ENCODE measurements at regions not wholly inside any gene's neighbourhood (a gene's known extent, or its start where the extent isn't known, plus 50 kb on each side); places are given as distances from the start of the nearest gene placed in this dataset.
A peak's percentile ranks its signal among the peaks of the same experiment; 100 is the strongest.
"Not testable (repeated sequence)": the region's sequence is repeated elsewhere in the genome, so short reads cannot be mapped to it uniquely, and the experiment has no call there.

GRCh38 chr5:131107128-131107527, 57.9 kb downstream of the HINT1 start:
- DNase-seq, result no peak

- peak; percentile 35 to 86 (median 58) for DNase-seq
Measured at GRCh38 chr5:131104169-131104808, 60.8 kb downstream of the HINT1 start.

- no peak for DNase-seq
Measured at GRCh38 chr5:131096774-131097710, 68.0 kb downstream of the HINT1 start.

- not testable (repeated sequence) for DNase-seq
Measured at GRCh38 chr5:131095561-131095960, 69.5 kb downstream of the HINT1 start.

- DNase-seq, result peak in 3 of 4 experiments; percentile 31 to 72 (median 70)
Measured at GRCh38 chr5:131084436-131084835, 80.6 kb downstream of the HINT1 start.

GRCh38 chr5:131081913-131082488, 83.1 kb downstream of the HINT1 start:
- DNase-seq, result no peak

GRCh38 chr5:131081374-131081773, 83.7 kb downstream of the HINT1 start:
- peak in 1 of 4 experiments; percentile 24 for DNase-seq

GRCh38 chr5:131079232-131079631, 85.8 kb downstream of the HINT1 start:
- no peak for DNase-seq

GRCh38 chr5:131068893-131069643, 96.0 kb downstream of the HINT1 start:
- peak in 3 of 4 experiments; percentile 12 to 38 (median 19) for DNase-seq

GRCh38 chr5:131068076-131068475, 97.0 kb downstream of the HINT1 start:
- DNase-seq, result peak; percentile 29 to 77 (median 52)

GRCh38 chr5:131067636-131068035, 97.4 kb downstream of the HINT1 start:
- DNase-seq, result peak; percentile 10 to 82 (median 52)

GRCh38 chr5:131064669-131065371, 100.2 kb downstream of the HINT1 start:
- DNase-seq, result no peak

- DNase-seq, result no peak
Measured at GRCh38 chr5:131042021-131042789, 122.9 kb downstream of the HINT1 start.

GRCh38 chr5:131023498-131023865, 141.6 kb downstream of the HINT1 start:
- no peak for DNase-seq

- DNase-seq, result peak in 1 of 4 experiments; percentile 1
Measured at GRCh38 chr5:131022811-131023497, 142.1 kb downstream of the HINT1 start.

GRCh38 chr5:131021646-131022045, 143.4 kb downstream of the HINT1 start:
- DNase-seq, result peak; percentile 7 to 50 (median 38)

GRCh38 chr5:131019601-131020315, 145.3 kb downstream of the HINT1 start:
- peak in 3 of 4 experiments; percentile 5 to 15 (median 8) for DNase-seq

- DNase-seq, result peak in 2 of 4 experiments; percentile 25
Measured at GRCh38 chr5:131019111-131019510, 145.9 kb downstream of the HINT1 start.

GRCh38 chr5:131008329-131008728, 156.7 kb downstream of the HINT1 start:
- no peak for DNase-seq

All from suppressor macrophage (primary cell).